CD14-positive monocyte (primary cell): ENCODE measurements at regions not wholly inside any gene's neighbourhood (a gene's known extent, or its start where the extent isn't known, plus 50 kb on each side); places are given as distances from the start of the nearest gene placed in this dataset.

Experiments used
- DNase-seq, 3 donors: peaks; one replicate each; pipeline ENCODE4 v3.0.0-alpha.2; 2011 to 2022
- H2AFZ ChIP-seq: 2 replicates; pipeline ENCODE4 v1.6.0; 2012; ENCODE audit warnings: mild to moderate bottlenecking, low read depth, low read length, inconsistent platforms; ENCODE audit not compliant: insufficient read depth, poor library complexity, severe bottlenecking
- H3K27ac ChIP-seq, 2 donors: 1 replicate in 1 of 2; 2 replicates in 1 of 2; pipeline ENCODE4 v1.5.1; 2012 to 2013; ENCODE audit warnings: low read length in 2 of 2, control low read depth in 1 of 2, inconsistent platforms in 1 of 2, low read depth in 1 of 2, mild to moderate bottlenecking in 1 of 2
- H3K27me3 ChIP-seq, 2 donors: one replicate each; pipeline versions ENCODE4 v1.6.0 to v1.6.1; 2011 to 2013; ENCODE audit warnings: low read length in 2 of 2; ENCODE audit not compliant: control insufficient read depth in 2 of 2, insufficient read depth in 2 of 2
- H3K36me3 ChIP-seq, 2 donors: replicated peaks in 1 of 2; 1 replicate in 1 of 2; 2 replicates in 1 of 2; pipeline versions ENCODE4 v1.5.1 to v1.6.1; 2012 to 2013; ENCODE audit warnings: low read length in 2 of 2, control low read depth in 1 of 2, inconsistent platforms in 1 of 2, mild to moderate bottlenecking in 1 of 2; ENCODE audit not compliant: insufficient read depth in 2 of 2, control insufficient read depth in 1 of 2
- H3K4me1 ChIP-seq, 2 donors: 1 replicate in 1 of 2; 2 replicates in 1 of 2; pipeline versions ENCODE4 v1.5.1 to v1.6.1; 2012 to 2013; ENCODE audit warnings: low read length in 2 of 2, control low read depth in 1 of 2, inconsistent platforms in 1 of 2, mild to moderate bottlenecking in 1 of 2, moderate library complexity in 1 of 2; ENCODE audit not compliant: insufficient read depth in 2 of 2, control insufficient read depth in 1 of 2
- H3K4me2 ChIP-seq: replicated peaks from 2 replicates; pipeline ENCODE3; 2012; ENCODE audit warnings: low read length, moderate library complexity, mild to moderate bottlenecking; ENCODE audit not compliant: poor library complexity, severe bottlenecking; ENCODE audit errors: extremely low read depth
- H3K4me3 ChIP-seq, 3 experiments: fragments of 200-600 bp in 1 of 3; sonication (generic) in 1 of 3; replicated peaks in 1 of 3; 1 replicate in 2 of 3; 2 replicates in 1 of 3; pipeline ENCODE4 v1.5.1; 2011 to 2013; ENCODE audit warnings: low read length in 3 of 3, mild to moderate bottlenecking in 3 of 3, control low read depth in 2 of 3, low read depth in 2 of 3, inconsistent platforms in 1 of 3, moderate library complexity in 1 of 3
- H3K79me2 ChIP-seq: 2 replicates; pipeline ENCODE4 v1.6.0; 2012; ENCODE audit warnings: mild to moderate bottlenecking, control low read depth, inconsistent platforms, low read length, moderate library complexity; ENCODE audit not compliant: insufficient read depth
- H3K9ac ChIP-seq: 2 replicates; pipeline ENCODE4 v1.6.0; 2017; ENCODE audit warnings: low read length, mild to moderate bottlenecking; ENCODE audit not compliant: insufficient read depth, poor library complexity, severe bottlenecking
- H3K9me3 ChIP-seq, 2 donors: replicated peaks in 1 of 2; 1 replicate in 1 of 2; 2 replicates in 1 of 2; pipeline versions ENCODE4 v1.5.1 to v1.6.1; 2012 to 2013; ENCODE audit warnings: low read length in 2 of 2, control low read depth in 1 of 2; ENCODE audit not compliant: control insufficient read depth in 1 of 2, insufficient read depth in 1 of 2
- H4K20me1 ChIP-seq: 2 replicates; pipeline ENCODE4 v1.6.0; 2012; ENCODE audit warnings: mild to moderate bottlenecking, low read length, control low read depth, moderate library complexity; ENCODE audit not compliant: insufficient read depth
- H3K27ac Mint-ChIP-seq, 7 donors: one replicate each; pipeline ENCODE4 v1.8.0; 2020; ENCODE audit warnings: mild to moderate bottlenecking in 7 of 7, mixed read lengths in 7 of 7, moderate library complexity in 6 of 7, inconsistent platforms in 2 of 7
- H3K27me3 Mint-ChIP-seq, 3 donors: one replicate each; pipeline ENCODE4 v1.8.0; 2021 to 2022; ENCODE audit warnings: low read depth in 3 of 3, mild to moderate bottlenecking in 3 of 3, mixed read lengths in 3 of 3, moderate library complexity in 3 of 3, inconsistent platforms in 1 of 3
- H3K36me3 Mint-ChIP-seq, 2 donors: one replicate each; pipeline ENCODE4 v1.8.0; 2020; ENCODE audit warnings: mixed read lengths in 2 of 2, inconsistent platforms in 1 of 2, mild to moderate bottlenecking in 1 of 2
- H3K4me1 Mint-ChIP-seq: one replicate; pipeline ENCODE4 v1.8.0; 2020; ENCODE audit warnings: mild to moderate bottlenecking, mixed read lengths
- H3K4me3 Mint-ChIP-seq, 2 donors: one replicate each; pipeline ENCODE4 v1.8.0; 2020; ENCODE audit warnings: mild to moderate bottlenecking in 2 of 2, mixed read lengths in 2 of 2, moderate library complexity in 1 of 2
- H3K9me3 Mint-ChIP-seq, 7 donors: one replicate each; pipeline ENCODE4 v1.8.0; 2020 to 2022; ENCODE audit warnings: mixed read lengths in 7 of 7, mild to moderate bottlenecking in 6 of 7, moderate library complexity in 6 of 7, inconsistent platforms in 2 of 7
- WGBS: methylation state at CpG from one replicate; pipeline ENCODE4 v1.1.5; 2013; ENCODE audit warnings: missing lambda C conversion rate; ENCODE audit not compliant: insufficient coverage; 5-methylcytosine and 5-hydroxymethylcytosine counted together
- intact Hi-C, 2 donors: fragments of 100-400 bp; cut with micrococcal nuclease; formaldehyde crosslinking; loops; one replicate each; pipeline versions ENCODE4 v1.15.0 to v1.15.1; 2023
- TF ChIP-seq, protein P1 (sequence below): fragments of 200-600 bp; IDR thresholded peaks from one replicate; pipeline ENCODE4 v1.8.0; 2022; ENCODE audit warnings: antibody characterized with exemption, mild to moderate bottlenecking

DNA sequence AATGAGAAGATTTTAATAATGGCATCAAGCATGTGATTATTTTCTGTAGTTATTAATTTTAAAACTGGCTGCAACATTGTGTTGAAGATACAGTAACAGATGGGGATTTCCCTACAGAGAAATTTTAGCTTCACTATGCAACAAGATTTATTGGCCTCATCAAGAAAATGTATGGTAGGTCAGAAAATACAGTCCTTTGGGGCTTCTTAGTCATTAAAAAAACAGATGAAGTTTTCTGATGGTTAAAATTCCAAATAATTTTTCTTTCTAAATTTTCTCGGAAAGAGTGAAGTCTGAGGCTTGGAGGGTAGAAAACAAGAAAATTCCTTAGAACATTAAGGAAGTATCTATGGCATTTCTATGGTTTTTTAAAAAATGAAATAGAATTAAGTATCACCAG lies 1790.8 kb upstream of the PCDH20 start:
- DNase-seq: no peak
- no peaks in the 10 kb centered on the region for H3K36me3 ChIP-seq
- Mint-ChIP-seq H3K36me3 (no peaks in the 10 kb centered on the region), H3K9me3 (no peaks in the 10 kb centered on the region), H3K4me1 (no peaks in the 10 kb centered on the region), H3K27ac (no peak overlapping the region), H3K27me3 (no peaks in the 10 kb centered on the region), H3K4me3 (no peak overlapping the region)
- no peak overlapping the region for H3K27ac ChIP-seq
- TF ChIP-seq, protein P1, sequence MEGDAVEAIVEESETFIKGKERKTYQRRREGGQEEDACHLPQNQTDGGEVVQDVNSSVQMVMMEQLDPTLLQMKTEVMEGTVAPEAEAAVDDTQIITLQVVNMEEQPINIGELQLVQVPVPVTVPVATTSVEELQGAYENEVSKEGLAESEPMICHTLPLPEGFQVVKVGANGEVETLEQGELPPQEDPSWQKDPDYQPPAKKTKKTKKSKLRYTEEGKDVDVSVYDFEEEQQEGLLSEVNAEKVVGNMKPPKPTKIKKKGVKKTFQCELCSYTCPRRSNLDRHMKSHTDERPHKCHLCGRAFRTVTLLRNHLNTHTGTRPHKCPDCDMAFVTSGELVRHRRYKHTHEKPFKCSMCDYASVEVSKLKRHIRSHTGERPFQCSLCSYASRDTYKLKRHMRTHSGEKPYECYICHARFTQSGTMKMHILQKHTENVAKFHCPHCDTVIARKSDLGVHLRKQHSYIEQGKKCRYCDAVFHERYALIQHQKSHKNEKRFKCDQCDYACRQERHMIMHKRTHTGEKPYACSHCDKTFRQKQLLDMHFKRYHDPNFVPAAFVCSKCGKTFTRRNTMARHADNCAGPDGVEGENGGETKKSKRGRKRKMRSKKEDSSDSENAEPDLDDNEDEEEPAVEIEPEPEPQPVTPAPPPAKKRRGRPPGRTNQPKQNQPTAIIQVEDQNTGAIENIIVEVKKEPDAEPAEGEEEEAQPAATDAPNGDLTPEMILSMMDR: no peak
- no peak overlapping the region for H3K9ac ChIP-seq
- no peaks in the 10 kb centered on the region for H4K20me1 ChIP-seq
- H3K79me2 ChIP-seq: no peaks in the 10 kb centered on the region
- intact Hi-C loops: no loop called here
- WGBS: no CpG with 5 or more reads among the region's 1 CpG
- no peak overlapping the region for H2AFZ ChIP-seq
- H3K4me3 ChIP-seq: no peak overlapping the region
- H3K27me3 ChIP-seq: no peaks in the 10 kb centered on the region
- H3K9me3 ChIP-seq: no peaks in the 10 kb centered on the region
- no peak overlapping the region for H3K4me2 ChIP-seq
- H3K4me1 ChIP-seq: no peaks in the 10 kb centered on the region

DNA sequence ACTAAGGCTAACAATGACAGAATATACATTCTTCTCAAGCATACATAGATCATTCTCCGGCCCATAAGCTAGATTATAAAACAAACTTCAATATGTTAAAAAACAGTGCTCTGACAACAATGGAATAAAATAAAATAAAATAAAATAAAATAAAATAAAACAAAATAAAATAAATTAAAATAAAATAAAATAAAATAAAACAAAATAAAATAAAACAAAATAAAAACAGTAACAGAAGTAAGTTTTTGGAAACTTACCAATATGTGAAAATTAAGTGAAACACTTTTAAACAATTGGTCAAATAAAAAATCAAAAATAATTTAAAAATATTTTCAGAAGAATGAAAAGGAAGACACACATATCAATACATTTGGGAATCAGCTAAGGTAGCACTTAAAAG lies 1785.8 kb upstream of the PCDH20 start:
- Histone ChIP-seq H3K9ac (no peak overlapping the region), H3K4me1 (no peaks in the 10 kb centered on the region), H2AFZ (no peak overlapping the region), H3K36me3 (no peaks in the 10 kb centered on the region), H4K20me1 (no peaks in the 10 kb centered on the region), H3K4me3 (no peak overlapping the region), H3K4me2 (no peak overlapping the region), H3K27ac (no peak overlapping the region), H3K79me2 (no peaks in the 10 kb centered on the region), H3K27me3 (no peaks in the 10 kb centered on the region), H3K9me3 (no peaks in the 10 kb centered on the region)
- H3K27ac Mint-ChIP-seq: no peak overlapping the region
- H3K4me1 Mint-ChIP-seq: no peaks in the 10 kb centered on the region
- no CpG with 5 or more reads among the region's 1 CpG for WGBS
- no peak for DNase-seq
- no peak overlapping the region for H3K4me3 Mint-ChIP-seq
- no peaks in the 10 kb centered on the region for H3K36me3 Mint-ChIP-seq
- H3K9me3 Mint-ChIP-seq: peaks cover 0 to 2% (median 0%) of the 10 kb centered on the region in 7 donors
- H3K27me3 Mint-ChIP-seq: no peaks in the 10 kb centered on the region
- TF ChIP-seq, protein P1: no peak
- intact Hi-C loops: no loop called here
